Activated CD4-positive, alpha-beta T cell treated with anti-CD3 and anti-CD28 coated beads, Interleukin-10, Interleukin-2, amounts not matched to agents 100 ng/mL and 50 ng/mL, durations not matched to agents 16 hours and 8 hours (primary cell): ENCODE measurements at regions not wholly inside any gene's neighbourhood (a gene's known extent, or its start where the extent isn't known, plus 50 kb on each side); places are given as distances from the start of the nearest gene placed in this dataset.
"Not testable (repeated sequence)": the region's sequence is repeated elsewhere in the genome, so short reads cannot be mapped to it uniquely, and the experiment has no call there.

ENCODE experiments used
- DNase-seq: peaks from one replicate; pipeline ENCODE4 v3.0.0-alpha.2; 2020

DNA sequence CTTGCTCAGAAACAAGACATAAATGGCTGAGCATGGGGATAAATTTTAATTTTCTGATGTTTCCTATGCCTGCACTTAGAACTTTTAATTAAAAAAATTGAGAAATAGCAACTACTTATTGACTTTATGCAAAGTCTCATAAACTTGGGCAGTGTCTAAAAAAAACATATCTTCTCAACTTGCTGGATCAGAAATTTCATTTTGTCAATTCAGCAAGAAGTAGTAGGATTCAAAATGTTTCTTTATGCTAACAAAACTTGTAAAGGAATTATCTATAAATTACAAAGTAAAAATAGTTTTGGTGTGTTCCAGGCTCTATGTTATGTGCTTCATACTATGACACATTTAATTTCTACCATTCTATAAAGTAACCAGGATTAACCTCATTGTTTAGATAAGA lies 562.2 kb upstream of the IMPG1 start:
- DNase-seq: no peak

- DNase-seq: no peak
These were observed 560.8 kb upstream of the IMPG1 start for GRCh38 chr6:76633259-76633658.

- no peak for DNase-seq
These were observed 559.2 kb upstream of the IMPG1 start for GRCh38 chr6:76631622-76632021.

DNA sequence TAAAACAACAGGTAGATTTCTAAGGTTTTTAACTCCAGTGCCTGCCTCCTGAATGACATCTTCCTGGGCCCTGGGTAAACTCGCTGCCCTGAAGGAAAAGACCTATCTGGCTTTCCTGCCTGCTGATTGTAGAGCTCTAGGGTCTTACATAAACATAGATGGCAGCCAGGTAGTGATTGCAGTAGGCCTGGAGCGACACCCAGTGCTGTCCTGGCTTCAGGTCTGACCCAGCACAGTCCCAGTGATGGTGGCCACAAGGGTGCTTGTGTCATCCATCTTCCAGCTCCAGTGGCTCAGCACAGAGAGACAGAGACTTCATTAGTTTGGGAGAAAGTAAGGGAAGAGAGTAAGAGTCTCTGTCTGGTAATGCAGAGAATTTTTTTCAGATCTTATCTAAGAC lies 542.9 kb upstream of the IMPG1 start:
- DNase-seq: no peak

DNA sequence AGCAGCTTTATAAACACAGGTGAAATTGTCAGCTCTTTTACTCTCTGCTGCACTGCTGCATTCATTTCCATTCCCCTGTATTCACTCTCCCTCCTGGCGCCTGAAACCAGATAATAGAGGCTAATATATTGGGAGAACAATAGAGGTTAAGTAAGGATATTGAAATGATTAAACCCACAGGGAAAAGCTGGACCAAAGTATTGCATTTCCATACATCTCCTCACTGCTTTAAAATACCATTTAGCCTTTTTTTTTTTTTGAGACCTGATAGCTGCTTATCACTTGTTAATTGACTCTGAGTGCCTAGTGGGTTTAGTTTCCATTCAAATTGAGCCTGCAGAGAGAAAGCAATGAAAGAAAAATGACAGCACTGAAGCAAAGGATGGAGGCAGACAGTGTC lies 540.5 kb upstream of the IMPG1 start:
- no peak for DNase-seq

DNA sequence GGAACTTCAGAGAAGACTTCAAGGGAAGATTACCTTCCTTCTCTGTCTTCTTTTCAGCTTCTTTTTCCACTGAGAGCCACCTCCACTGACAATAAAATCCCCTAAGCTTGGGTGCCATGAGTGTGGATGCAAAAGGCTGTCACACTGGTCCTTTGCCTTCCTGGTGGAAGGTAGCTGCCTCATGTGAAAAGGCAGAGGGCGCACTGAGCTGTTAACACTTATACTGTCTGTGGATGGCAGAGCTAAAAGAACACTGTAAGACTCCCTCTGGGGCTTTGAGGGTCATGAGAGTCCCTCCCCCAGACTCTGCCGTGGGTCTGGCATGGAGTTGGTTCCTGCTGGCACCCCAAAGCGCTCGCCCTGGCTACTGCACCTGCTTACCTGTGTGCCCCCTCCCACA lies 536.7 kb upstream of the IMPG1 start:
- no peak for DNase-seq

GRCh38 chr6:76594109-76594508 lies 521.6 kb upstream of the IMPG1 start:
- DNase-seq: no peak

GRCh38 chr6:76593668-76594067 lies 521.2 kb upstream of the IMPG1 start:
- DNase-seq: no peak

- DNase-seq: no peak
These were observed 520.1 kb upstream of the IMPG1 start for GRCh38 chr6:76592566-76592965.

- no peak for DNase-seq
These were observed 514.8 kb upstream of the IMPG1 start for GRCh38 chr6:76587271-76587670.

- DNase-seq: no peak
These were observed 511.7 kb upstream of the IMPG1 start for GRCh38 chr6:76584121-76584520.

DNA sequence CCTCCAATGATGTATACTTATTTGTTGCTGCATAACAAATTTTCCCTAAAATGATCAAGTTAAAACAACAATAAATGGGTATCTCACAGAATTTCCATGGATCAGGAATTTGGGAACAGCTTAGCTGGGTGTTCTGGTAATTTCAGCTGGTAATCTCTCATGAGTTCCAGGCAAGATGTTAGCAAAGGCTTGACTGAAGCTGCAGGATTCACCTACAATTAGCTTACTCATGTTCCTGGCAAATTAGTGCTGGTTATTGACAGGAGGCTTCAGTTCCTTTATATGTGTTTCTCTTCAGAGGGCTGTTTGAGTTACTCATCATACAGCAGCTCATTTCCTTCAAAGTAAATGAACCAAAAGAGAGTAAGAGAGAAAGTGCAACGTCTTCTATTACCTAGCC lies 506.3 kb upstream of the IMPG1 start:
- DNase-seq: no peak

DNA sequence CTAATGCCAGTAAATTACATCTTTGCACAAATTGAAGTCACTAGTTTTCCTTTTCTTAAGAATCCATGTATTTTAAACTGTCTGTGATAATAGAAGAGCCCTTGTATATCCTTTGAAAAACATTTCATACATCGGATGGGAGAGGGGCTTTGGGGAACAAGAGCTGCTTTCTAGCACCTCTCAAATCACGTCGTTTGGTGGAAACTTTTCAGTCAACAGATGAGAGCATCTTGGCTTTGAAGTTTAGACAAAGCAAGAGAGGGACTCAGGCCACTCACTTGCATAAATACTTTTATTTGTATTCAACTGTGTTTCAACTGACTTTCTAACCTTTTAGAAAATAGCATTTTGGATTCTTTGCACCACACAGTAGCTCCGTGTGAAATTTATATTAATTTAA lies 502.3 kb upstream of the IMPG1 start:
- DNase-seq: no peak

DNA sequence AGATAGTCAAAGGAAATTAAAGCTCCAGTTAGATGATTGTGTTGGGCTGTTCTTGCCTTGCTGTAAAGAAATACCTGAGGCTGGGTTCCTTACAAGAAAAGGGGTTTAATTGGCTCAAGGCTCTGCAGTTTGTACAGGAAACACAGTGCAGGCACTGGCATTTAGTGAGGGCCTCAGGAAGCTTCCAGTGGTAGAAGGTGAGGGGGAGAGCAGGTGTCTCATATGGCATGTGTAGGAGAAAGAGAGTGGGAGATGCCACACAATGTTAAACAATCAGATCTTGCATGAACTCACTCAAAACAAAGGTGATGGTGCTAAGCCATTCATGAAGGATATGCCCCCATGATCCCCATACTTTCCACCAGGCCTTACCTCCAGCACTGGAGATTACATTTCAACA lies 493.5 kb upstream of the IMPG1 start:
- DNase-seq: no peak

DNA sequence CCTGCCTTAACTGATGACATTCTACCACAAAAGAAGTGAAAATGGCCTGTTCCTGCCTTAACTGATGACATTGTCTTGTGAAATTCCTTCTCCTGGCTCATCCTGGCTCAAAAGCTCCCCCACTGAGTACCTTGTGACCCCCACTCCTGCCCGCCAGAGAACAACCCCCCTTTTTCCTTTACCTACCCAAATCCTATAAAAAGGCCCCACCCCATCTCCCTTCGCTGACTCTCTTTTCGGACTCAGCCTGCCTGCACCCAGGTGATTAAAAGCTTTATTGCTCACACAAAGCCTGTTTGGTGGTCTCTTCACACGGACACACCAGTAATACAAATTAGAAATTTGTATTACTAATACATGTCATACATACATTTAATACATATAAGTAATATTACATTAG lies 489.9 kb upstream of the IMPG1 start:
- DNase-seq: not testable (repeated sequence)

DNA sequence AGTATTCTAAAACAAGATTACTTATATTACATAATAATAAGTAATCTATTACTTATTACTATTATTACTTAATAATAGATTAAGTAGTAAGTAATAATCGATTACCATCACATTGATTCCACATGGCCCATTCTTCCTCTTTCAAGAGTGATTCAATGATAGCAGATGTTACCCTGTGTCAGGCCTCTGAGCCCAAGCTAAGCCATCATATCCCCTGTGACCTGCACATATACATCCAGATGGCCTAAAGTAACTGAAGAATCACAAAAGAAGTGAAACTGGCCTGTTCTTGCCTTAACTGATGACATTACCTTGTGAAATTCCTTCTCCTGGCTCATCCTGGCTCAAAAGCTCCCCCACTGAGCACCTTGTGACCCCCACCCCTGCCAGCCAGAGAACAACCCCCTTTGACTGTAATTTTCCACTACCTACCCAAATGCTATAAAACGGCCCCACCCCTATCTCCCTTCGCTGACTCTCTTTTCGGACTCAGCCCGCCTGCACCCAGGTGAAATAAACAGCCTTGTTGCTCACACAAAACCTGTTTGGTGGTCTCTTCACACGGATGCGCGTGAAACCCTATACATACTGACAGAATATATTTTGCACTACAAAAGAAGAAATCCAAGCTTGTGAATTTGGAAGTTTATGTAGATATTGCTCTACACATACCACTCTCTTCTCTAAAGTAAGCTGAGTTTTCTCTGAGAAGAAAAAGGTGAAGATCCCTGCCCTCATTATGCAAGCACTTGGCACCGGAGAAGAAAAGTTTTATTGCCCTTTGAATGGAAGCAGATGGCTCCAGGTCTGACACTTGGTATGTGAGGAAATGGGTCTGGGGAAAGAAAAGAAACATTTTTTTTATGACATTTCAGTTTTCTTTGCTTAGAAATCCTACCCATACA lies 488.6 kb upstream of the IMPG1 start:
- not testable (repeated sequence) for DNase-seq

DNA sequence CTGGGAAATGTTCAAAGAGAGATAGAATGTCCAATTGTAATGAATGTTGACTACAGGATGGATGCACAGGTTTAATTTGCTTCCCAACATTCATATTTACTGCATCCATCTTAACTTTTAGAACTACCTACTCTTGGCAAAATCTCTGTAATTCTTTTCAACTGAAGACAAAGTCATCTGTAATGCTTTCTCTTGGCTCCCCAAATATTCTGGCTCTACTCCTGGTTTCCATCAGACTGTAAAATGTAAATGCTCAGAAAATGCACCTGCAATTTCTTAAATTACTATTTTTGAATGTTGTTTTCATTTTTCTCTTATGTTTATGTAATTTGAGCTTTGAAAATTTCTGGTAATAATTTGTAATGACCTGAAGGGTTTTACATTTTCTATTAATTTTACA lies 480.8 kb upstream of the IMPG1 start:
- DNase-seq: no peak

- no peak for DNase-seq
These were observed 479.8 kb upstream of the IMPG1 start for GRCh38 chr6:76552268-76552667.

- no peak for DNase-seq
These were observed 461.2 kb upstream of the IMPG1 start for GRCh38 chr6:76533661-76534060.

DNA sequence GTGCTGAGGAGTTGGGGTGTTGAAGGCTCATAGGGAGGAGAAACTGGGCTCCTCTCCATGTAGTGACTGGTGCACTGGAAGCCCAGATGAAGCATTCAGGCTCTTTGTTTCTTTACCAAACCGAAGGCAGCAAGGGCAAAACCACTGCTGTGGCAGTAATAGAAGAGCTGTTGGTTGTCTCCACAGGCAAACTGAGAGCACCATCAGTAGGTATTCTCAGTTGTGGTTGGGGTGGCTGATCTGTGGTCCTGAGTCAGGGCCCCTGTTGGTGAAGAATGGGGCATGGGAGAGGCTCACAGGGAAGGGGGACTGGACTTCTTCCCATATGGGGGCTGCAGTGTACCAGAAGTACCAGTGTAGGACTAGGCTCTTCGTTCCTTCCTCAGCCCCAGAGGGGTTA lies 460.2 kb upstream of the IMPG1 start:
- DNase-seq: no peak

GRCh38 chr6:76518443-76518842 lies 446.0 kb upstream of the IMPG1 start:
- no peak for DNase-seq

DNA sequence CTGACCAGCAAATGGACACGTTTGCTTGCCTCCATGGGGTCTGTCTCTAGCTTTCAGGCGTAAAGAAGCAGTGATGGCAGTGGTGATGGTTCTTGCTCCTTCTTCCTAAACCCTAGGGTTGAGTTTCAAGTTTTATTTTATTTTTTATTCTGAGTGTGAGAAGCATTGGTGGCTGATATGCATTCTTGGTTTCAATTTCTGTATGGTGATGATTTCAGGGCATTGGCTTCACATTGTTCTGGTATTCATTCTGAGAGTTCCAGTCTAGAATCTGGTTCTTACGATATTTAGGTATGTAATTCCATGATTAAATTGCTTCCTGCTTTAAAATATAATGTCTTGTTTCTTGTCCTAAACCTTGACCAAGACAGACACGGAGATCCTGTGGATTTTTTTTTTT lies 444.5 kb upstream of the IMPG1 start:
- DNase-seq: no peak

- no peak for DNase-seq
These were observed 438.0 kb upstream of the IMPG1 start for GRCh38 chr6:76510489-76510888.

DNA sequence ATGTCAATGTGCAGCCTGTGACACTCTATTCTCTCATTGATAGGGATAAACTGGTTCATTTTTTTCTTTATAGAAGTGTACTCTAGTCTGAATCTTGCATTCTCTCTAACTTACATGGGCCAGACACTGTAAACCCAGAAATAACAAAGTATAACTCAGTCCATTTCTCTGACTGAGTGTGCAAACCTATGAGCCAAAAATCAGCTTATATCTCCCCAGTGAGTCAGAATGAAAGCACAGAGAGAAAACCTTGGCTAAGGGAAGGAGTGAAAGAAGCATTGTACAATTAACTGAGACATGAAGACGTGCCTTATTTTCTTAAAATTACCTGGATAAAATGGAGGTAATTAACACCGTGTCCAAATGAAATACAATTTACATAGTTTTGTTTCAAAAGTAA lies 436.9 kb upstream of the IMPG1 start:
- DNase-seq: no peak

GRCh38 chr6:76506808-76507207 lies 434.3 kb upstream of the IMPG1 start:
- no peak for DNase-seq
